Esophagus mucosa (tissue), 1 donor: ENCODE measurements at regions not wholly inside any gene's neighbourhood (a gene's known extent, or its start where the extent isn't known, plus 50 kb on each side); places are given as distances from the start of the nearest gene placed in this dataset.
"Not testable (repeated sequence)": the region's sequence is repeated elsewhere in the genome, so short reads cannot be mapped to it uniquely, and the experiment has no call there.

Experiments
- ATAC-seq: fragments of 200-7000 bp; cut with Tn5 transposase; one replicate; pipeline ENCODE4 v1.9.1; 2020
- donor health status: DM: yes; HTN: yes; CAD: no.

- ATAC-seq, result peak; percentile 93
Observed at GRCh38 chr3:101913168-101913567, 63.9 kb downstream of the NFKBIZ start.

- not testable (repeated sequence) for ATAC-seq
Observed at GRCh38 chr3:101917761-101918160, 68.4 kb downstream of the NFKBIZ start.

GRCh38 chr3:101922151-101922725, 72.9 kb downstream of the NFKBIZ start:
- ATAC-seq, result not testable (repeated sequence)

GRCh38 chr3:101924621-101925020, 75.3 kb downstream of the NFKBIZ start:
- peak; percentile 63 for ATAC-seq

- ATAC-seq, result peak; percentile 8
Observed at GRCh38 chr3:101925124-101925523, 75.8 kb downstream of the NFKBIZ start.

GRCh38 chr3:101925564-101925963, 76.2 kb downstream of the NFKBIZ start:
- peak; percentile 10 for ATAC-seq

- peak; percentile 61 for ATAC-seq
Observed at GRCh38 chr3:101926594-101927105, 77.3 kb downstream of the NFKBIZ start.

GRCh38 chr3:101928890-101929289, 79.6 kb downstream of the NFKBIZ start:
- ATAC-seq, result peak; percentile 44

GRCh38 chr3:101931081-101931480, 81.8 kb downstream of the NFKBIZ start:
- no peak for ATAC-seq

- no peak for ATAC-seq
Observed at GRCh38 chr3:101932326-101933068, 83.2 kb downstream of the NFKBIZ start.

GRCh38 chr3:101936419-101937356, 87.4 kb downstream of the NFKBIZ start:
- peak; percentile 93 for ATAC-seq

GRCh38 chr3:101938262-101938847, 89.0 kb downstream of the NFKBIZ start:
- no peak for ATAC-seq

- ATAC-seq, result no peak
Observed at GRCh38 chr3:101939361-101940049, 90.2 kb downstream of the NFKBIZ start.

GRCh38 chr3:101940521-101941317, 91.4 kb downstream of the NFKBIZ start:
- ATAC-seq, result no peak

GRCh38 chr3:101941318-101942040, 92.2 kb downstream of the NFKBIZ start:
- no peak for ATAC-seq

- no peak for ATAC-seq
Observed at GRCh38 chr3:101942356-101942755, 93.0 kb downstream of the NFKBIZ start.

GRCh38 chr3:101943029-101943428, 93.7 kb downstream of the NFKBIZ start:
- no peak for ATAC-seq

GRCh38 chr3:101944308-101944707, 95.0 kb downstream of the NFKBIZ start:
- no peak for ATAC-seq

GRCh38 chr3:101945980-101946379, 96.7 kb downstream of the NFKBIZ start:
- ATAC-seq, result no peak

GRCh38 chr3:101946906-101947305, 97.6 kb downstream of the NFKBIZ start:
- no peak for ATAC-seq
